ENCODE measurements at regions not wholly inside any gene's neighbourhood (a gene's known extent, or its start where the extent isn't known, plus 50 kb on each side); places are given as distances from the start of the nearest gene placed in this dataset.

- TF ChIP-seq CTCF (IDR thresholded peaks at IDR 0.05; ENCODE audit: low read length) (no peak), EZH2 (optimal IDR thresholded peaks at IDR 0.05; ENCODE audit: low read depth, low read length) (no peak), EZH2phosphoT487 (IDR thresholded peaks at IDR 0.05; ENCODE audit: low read length) (no peak)
Measured at GRCh38 chr19:32188921-32189320, 156.5 kb upstream of the ZNF507 start.

Measured in MM.1S (cell line).